ENCODE measurements at regions not wholly inside any gene's neighbourhood (a gene's known extent, or its start where the extent isn't known, plus 50 kb on each side); places are given as distances from the start of the nearest gene placed in this dataset.

GRCh38 chr6:14620522-14620921, 502.9 kb downstream of the CD83 start:
- Histone ChIP-seq H3F3A (ENCODE audit: insufficient read depth, low read length) (no peaks in the 10 kb centered on the region), H3K9me3 (replicated peaks; ENCODE audit: insufficient read depth, low read length) (no peaks in the 10 kb centered on the region), H2AFZ (ENCODE audit: low read length) (no peak overlapping the region), H3K27ac (ENCODE audit: low read length) (no peak overlapping the region), H3K79me2 (ENCODE audit: low read length) (no peaks in the 10 kb centered on the region), H3K4me3 (ENCODE audit: low read length) (no peak overlapping the region), H3K36me3 (replicated peaks; ENCODE audit: insufficient read depth, low read length) (no peaks in the 10 kb centered on the region), H4K20me1 (ENCODE audit: insufficient read depth, low read length) (no peaks in the 10 kb centered on the region), H3K27me3 (replicated peaks; ENCODE audit: insufficient read depth, low read length) (no peaks in the 10 kb centered on the region), H3K9ac (ENCODE audit: low read length) (no peak overlapping the region), H3K4me2 (ENCODE audit: low read depth, low read length) (no peak overlapping the region), H3K4me1 (ENCODE audit: low read length) (no peaks in the 10 kb centered on the region), H3K9me2 (replicated peaks; ENCODE audit: insufficient read depth, low read length) (no peaks in the 10 kb centered on the region)
- TF ChIP-seq EZH2 (optimal IDR thresholded peaks at IDR 0.05; ENCODE audit: low read depth, low read length) = no peak
- TF ChIP-seq EZH2phosphoT487 (IDR thresholded peaks at IDR 0.05; ENCODE audit: low read length) = no peak
- TF ChIP-seq CTCF (IDR thresholded peaks at IDR 0.05; ENCODE audit: low read length) = no peak
- DNase-seq = no peak

- H3K27me3 ChIP-seq (replicated peaks; ENCODE audit: insufficient read depth, low read length) = no peaks in the 10 kb centered on the region
- DNase-seq = no peak
- TF ChIP-seq EZH2phosphoT487 (IDR thresholded peaks at IDR 0.05; ENCODE audit: low read length) (no peak), CTCF (IDR thresholded peaks at IDR 0.05; ENCODE audit: low read length) (no peak), EZH2 (optimal IDR thresholded peaks at IDR 0.05; ENCODE audit: low read depth, low read length) (no peak)
- no peaks in the 10 kb centered on the region for H3K4me1 ChIP-seq (ENCODE audit: low read length)
- H3K9me3 ChIP-seq (replicated peaks; ENCODE audit: insufficient read depth, low read length) = no peaks in the 10 kb centered on the region
- no peak overlapping the region for H3K4me2 ChIP-seq (ENCODE audit: low read depth, low read length)
- no peaks in the 10 kb centered on the region for H3F3A ChIP-seq (ENCODE audit: insufficient read depth, low read length)
- H4K20me1 ChIP-seq (ENCODE audit: insufficient read depth, low read length) = no peaks in the 10 kb centered on the region
- H3K4me3 ChIP-seq (ENCODE audit: low read length) = no peak overlapping the region
- H3K36me3 ChIP-seq (replicated peaks; ENCODE audit: insufficient read depth, low read length) = no peaks in the 10 kb centered on the region
- no peaks in the 10 kb centered on the region for H3K9me2 ChIP-seq (replicated peaks; ENCODE audit: insufficient read depth, low read length)
- no peak overlapping the region for H3K9ac ChIP-seq (ENCODE audit: low read length)
- no peak overlapping the region for H3K27ac ChIP-seq (ENCODE audit: low read length)
- H2AFZ ChIP-seq (ENCODE audit: low read length) = no peak overlapping the region
- no peaks in the 10 kb centered on the region for H3K79me2 ChIP-seq (ENCODE audit: low read length)
Observed at GRCh38 chr6:14621518-14621917, 503.9 kb downstream of the CD83 start.

- H3K36me3 ChIP-seq (replicated peaks; ENCODE audit: insufficient read depth, low read length) = no peaks in the 10 kb centered on the region
- no peaks in the 10 kb centered on the region for H3K4me1 ChIP-seq (ENCODE audit: low read length)
- H3K4me2 ChIP-seq (ENCODE audit: low read depth, low read length) = no peak overlapping the region
- DNase-seq = no peak
- H2AFZ ChIP-seq (ENCODE audit: low read length) = no peak overlapping the region
- H3K9ac ChIP-seq (ENCODE audit: low read length) = no peak overlapping the region
- no peak overlapping the region for H3K27ac ChIP-seq (ENCODE audit: low read length)
- no peaks in the 10 kb centered on the region for H3K9me3 ChIP-seq (replicated peaks; ENCODE audit: insufficient read depth, low read length)
- H3K4me3 ChIP-seq (ENCODE audit: low read length) = no peak overlapping the region
- H4K20me1 ChIP-seq (ENCODE audit: insufficient read depth, low read length) = no peaks in the 10 kb centered on the region
- H3F3A ChIP-seq (ENCODE audit: insufficient read depth, low read length) = no peaks in the 10 kb centered on the region
- H3K9me2 ChIP-seq (replicated peaks; ENCODE audit: insufficient read depth, low read length) = no peaks in the 10 kb centered on the region
- TF ChIP-seq EZH2phosphoT487 (IDR thresholded peaks at IDR 0.05; ENCODE audit: low read length) = no peak
- no peak for TF ChIP-seq EZH2 (optimal IDR thresholded peaks at IDR 0.05; ENCODE audit: low read depth, low read length)
- TF ChIP-seq CTCF (IDR thresholded peaks at IDR 0.05; ENCODE audit: low read length) = no peak
- H3K27me3 ChIP-seq (replicated peaks; ENCODE audit: insufficient read depth, low read length) = no peaks in the 10 kb centered on the region
- no peaks in the 10 kb centered on the region for H3K79me2 ChIP-seq (ENCODE audit: low read length)
Observed at GRCh38 chr6:14622085-14622484, 504.5 kb downstream of the CD83 start.

Data from MM.1S (cell line).